ENCODE measurements at regions not wholly inside any gene's neighbourhood (a gene's known extent, or its start where the extent isn't known, plus 50 kb on each side); places are given as distances from the start of the nearest gene placed in this dataset.

DNA sequence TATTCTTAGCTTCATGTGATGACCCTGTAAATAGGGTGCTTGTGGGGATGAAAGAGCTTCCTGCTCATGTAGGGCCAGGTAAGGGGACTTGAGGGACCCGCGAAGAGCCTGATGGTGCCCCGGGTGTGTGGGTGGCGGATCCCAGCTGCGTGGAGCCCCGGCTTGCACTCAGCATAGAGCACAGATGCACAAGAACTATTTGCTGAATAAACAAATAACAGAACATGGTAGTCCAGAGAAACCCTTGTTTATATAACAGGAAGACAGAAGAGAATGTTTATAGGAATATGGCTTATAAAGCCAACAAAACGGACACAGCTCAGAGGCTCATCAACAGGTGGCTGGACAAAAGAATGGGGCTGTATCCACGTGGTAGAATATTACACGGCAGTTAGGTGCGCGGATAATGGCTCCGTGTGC is 106.9 kb upstream of the COL5A1 start:
- peaks cover 7% of the 10 kb centered on the region for H3K9me3 Mint-ChIP-seq
- H3K27ac Mint-ChIP-seq, result no peak overlapping the region
- H3K4me1 Mint-ChIP-seq, result no peaks in the 10 kb centered on the region
- H3K36me3 Mint-ChIP-seq, result no peaks in the 10 kb centered on the region
- H3K27me3 Mint-ChIP-seq, result no peaks in the 10 kb centered on the region
- no peak overlapping the region for H3K4me3 Mint-ChIP-seq

DNA sequence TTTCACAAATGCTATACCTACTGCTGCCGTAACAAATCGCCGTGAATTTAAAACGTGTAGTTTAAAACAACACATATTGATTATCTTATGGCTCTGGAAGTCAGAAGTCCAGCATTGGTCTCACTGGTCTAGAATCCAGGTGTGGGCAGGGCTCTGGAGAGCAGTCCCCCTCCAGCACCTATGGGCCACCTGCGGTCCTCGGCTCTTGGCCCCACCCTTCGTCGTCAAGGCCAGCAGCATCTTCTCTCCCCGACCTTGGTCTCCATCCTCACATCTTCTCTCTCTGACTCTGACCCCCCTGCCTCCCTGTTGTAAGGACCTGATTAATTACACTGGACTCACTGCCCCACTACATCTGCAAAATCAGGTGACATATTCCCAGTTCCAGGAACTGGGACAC is 106.4 kb upstream of the COL5A1 start:
- Mint-ChIP-seq H3K27ac (peak overlapping the region; percentile 3), H3K36me3 (no peaks in the 10 kb centered on the region), H3K9me3 (peaks cover 7% of the 10 kb centered on the region), H3K27me3 (no peaks in the 10 kb centered on the region), H3K4me3 (no peak overlapping the region), H3K4me1 (no peaks in the 10 kb centered on the region)

DNA sequence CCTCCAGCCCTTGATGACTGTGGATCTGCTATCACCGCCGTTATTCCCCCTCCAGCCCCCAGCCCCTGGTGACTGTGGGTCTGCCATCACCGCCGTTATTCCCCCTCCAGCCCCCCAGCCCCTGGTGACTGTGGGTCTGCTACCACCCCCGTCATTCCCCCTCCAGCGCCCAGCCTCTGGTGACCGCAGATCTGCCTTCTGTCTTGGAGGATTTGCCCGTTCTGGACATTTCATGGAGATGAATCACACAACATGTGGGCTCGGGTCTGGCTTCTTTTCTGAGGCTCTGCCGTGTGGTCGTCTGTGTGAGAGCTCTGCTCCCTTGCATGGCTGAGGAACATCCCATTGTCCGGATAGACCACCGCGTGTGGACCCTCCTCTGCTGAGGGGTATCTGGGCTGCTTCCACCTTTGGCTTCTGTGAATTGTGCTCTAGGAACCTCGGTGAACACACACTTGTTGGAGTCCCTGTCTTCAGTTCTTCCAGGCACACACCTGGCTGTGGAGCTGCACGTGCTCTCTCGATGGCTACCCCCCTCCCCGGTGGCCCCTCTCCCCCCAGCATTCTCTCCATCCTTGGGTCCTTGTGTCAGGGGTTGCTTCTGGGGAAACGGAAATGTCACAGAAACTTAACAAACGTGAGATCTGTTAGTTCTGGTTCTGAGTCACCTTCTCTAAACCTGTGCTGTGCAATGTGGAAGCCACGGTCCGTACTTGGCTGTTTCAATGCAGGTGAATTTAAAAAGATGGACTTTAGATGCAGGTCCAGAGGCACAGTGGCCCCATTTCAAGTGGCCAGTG is 105.3 kb upstream of the COL5A1 start:
- Mint-ChIP-seq H3K27ac (no peak overlapping the region), H3K36me3 (no peaks in the 10 kb centered on the region), H3K4me3 (no peak overlapping the region), H3K9me3 (no peaks in the 10 kb centered on the region), H3K4me1 (no peaks in the 10 kb centered on the region), H3K27me3 (no peaks in the 10 kb centered on the region)

DNA sequence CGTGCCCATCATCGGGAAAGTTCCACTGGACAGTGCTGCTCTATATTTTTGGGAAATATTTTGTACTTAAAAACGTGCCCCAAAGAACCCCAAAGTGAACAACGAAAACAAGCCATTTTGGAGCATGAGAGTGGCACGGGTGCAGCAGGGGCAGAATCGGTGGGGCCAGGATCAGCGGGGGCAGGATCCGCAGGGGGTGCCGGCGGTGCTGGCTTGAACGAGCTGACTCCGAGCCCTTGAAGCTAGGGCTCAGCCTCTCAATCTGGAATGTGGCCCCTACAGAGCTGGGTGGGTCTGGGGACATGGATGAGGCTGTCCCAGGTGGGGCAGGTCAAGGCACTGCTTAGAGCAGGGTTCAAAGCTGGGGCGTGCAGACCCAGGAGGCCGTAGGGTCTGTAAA is 104.7 kb upstream of the COL5A1 start:
- Mint-ChIP-seq H3K4me1 (no peaks in the 10 kb centered on the region), H3K27me3 (no peaks in the 10 kb centered on the region), H3K36me3 (no peaks in the 10 kb centered on the region), H3K9me3 (no peaks in the 10 kb centered on the region), H3K27ac (no peak overlapping the region), H3K4me3 (no peak overlapping the region)

DNA sequence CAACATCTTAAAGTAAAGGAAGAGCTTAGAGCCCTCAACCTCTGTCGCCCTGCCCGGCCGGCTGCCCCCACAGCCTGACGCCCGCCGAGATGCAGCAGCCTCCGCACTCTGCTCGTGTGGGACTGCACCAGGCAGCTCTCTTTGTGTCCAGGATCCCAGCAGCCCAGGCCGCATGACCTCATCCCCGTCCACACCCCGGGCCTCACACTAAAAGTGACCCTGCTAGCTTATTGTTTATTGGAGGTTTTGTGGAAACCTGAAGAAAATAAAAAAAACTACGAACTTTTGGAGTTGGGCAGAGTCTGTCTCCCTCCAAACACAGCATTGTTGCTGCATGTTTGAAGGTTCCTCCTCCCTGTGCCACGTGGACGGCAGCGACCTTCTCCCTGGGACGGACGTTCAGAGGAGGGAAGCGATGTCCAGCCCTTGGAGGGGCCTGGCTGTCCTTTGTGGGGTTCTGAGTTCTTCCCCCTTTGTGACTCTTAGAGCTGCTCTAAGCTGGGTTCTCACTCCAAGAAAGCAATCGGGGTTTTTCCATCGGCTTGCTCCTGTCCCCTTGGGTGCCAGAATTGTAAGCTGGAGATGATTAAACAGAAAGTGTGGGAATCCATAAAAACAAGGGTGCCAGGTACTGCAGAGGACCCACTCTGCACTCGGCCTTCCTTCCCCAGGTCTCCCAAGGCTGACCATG is 103.5 kb upstream of the COL5A1 start:
- no peaks in the 10 kb centered on the region for H3K36me3 Mint-ChIP-seq
- H3K9me3 Mint-ChIP-seq, result no peaks in the 10 kb centered on the region
- no peak overlapping the region for H3K4me3 Mint-ChIP-seq
- no peaks in the 10 kb centered on the region for H3K27me3 Mint-ChIP-seq
- no peak overlapping the region for H3K27ac Mint-ChIP-seq
- no peaks in the 10 kb centered on the region for H3K4me1 Mint-ChIP-seq

DNA sequence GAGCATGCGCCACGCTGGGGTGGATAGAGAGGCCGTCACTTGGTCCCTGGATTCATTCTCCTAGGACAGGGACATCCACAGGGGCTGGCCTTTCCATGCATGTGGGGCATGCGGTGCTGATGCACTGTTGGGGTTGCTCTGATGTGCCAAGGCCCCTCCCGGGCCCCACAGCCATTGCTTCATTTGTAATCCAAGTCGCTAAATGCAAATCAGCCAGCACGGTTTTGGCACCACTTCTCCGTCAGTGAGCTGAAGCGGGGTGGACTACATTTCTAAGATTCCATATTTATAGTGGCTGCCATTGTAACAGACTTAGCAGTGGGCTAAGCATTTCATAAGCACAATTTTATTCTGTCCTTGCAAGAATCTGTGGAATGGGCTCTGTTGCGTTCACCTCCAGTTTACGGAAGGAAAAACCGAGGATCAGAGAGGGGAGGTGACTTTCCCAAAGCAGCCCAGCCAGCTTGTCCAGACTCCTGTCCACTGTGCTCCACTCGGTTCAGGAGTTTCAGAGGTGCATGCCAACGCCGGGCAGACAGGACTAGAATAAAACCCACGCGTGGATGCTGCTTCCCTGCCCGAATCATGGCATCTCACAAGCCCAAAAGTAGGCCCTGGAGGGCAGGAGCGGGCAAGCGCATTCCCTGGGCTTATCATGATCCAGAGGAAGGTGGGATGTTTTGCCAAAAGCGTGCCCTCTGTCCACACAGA is 102.6 kb upstream of the COL5A1 start:
- Mint-ChIP-seq H3K27me3 (no peaks in the 10 kb centered on the region), H3K36me3 (no peaks in the 10 kb centered on the region), H3K9me3 (no peaks in the 10 kb centered on the region), H3K27ac (no peak overlapping the region), H3K4me3 (no peak overlapping the region), H3K4me1 (no peaks in the 10 kb centered on the region)

DNA sequence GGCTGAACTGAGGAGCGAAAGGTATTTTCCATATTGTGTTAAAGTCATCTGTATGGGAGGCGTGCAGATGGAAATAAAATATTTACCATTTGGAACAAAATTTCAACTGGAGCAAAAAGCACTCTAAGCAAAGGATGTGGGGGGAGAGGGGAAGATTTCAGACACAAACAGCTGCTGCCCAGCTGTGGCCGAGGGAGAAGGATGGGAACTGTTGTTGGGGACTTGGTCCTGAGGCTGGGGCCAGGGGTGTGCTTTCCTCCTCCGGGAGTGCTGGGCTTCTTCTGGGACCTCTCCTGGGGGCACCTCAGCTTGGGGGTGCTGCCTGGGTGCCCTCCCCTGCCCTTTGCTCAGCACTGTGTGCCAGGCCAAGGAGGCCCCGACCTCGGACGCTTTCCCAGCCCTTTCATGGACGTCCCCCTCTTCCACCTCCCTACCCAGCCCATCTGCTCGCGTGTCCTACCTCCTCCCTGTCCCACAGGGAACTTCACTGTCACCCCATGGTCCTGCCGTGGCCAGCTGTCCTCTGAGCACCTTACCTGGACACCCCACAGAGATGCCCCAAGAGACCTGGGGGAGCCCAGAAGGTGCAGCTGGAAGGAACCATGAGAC is 101.9 kb upstream of the COL5A1 start:
- no peak overlapping the region for H3K4me3 Mint-ChIP-seq
- H3K27ac Mint-ChIP-seq, result no peak overlapping the region
- no peaks in the 10 kb centered on the region for H3K9me3 Mint-ChIP-seq
- H3K27me3 Mint-ChIP-seq, result no peaks in the 10 kb centered on the region
- H3K36me3 Mint-ChIP-seq, result no peaks in the 10 kb centered on the region
- H3K4me1 Mint-ChIP-seq, result no peaks in the 10 kb centered on the region

DNA sequence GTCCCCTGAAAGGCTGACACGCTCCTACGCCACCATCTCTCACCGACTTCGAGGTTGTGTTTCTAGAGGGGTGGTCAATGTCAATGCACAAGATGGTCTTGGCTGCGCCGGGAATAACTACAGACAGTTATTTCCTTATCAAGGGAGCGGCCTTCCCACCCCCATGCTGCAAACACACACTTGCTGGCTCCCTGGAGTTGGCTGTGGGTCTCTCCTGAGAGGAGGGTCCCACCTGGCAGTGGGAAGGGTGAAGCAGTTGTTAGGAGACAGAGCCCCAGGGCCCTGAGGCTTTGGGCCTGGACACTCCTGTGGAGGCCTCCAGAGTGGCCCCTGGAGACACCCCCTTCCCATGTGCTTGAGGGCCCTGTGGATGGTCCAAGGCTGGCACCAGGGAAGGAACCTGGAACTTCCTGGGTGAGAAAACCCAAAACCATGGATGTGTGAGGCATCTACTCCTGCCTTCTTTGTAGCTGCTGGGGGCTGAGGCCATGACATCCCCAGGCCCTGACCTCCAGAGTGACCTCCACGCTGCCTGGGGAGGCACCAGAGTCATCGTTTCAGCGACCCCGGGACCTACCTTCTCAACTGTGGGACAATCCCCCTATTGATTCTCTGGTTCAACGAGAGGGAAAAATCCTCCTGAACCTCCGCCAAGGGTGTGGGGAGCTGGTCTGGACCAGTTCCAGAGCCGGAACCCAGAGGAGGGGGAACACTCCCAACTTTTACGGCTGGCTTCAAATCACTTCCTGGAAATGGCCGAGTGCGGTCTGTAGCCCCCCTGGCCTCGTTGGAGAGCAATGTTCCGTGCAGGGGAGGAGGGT is 101.1 kb upstream of the COL5A1 start:
- no peaks in the 10 kb centered on the region for H3K27me3 Mint-ChIP-seq
- no peak overlapping the region for H3K27ac Mint-ChIP-seq
- H3K4me1 Mint-ChIP-seq, result no peaks in the 10 kb centered on the region
- no peak overlapping the region for H3K4me3 Mint-ChIP-seq
- no peaks in the 10 kb centered on the region for H3K36me3 Mint-ChIP-seq
- H3K9me3 Mint-ChIP-seq, result no peaks in the 10 kb centered on the region

DNA sequence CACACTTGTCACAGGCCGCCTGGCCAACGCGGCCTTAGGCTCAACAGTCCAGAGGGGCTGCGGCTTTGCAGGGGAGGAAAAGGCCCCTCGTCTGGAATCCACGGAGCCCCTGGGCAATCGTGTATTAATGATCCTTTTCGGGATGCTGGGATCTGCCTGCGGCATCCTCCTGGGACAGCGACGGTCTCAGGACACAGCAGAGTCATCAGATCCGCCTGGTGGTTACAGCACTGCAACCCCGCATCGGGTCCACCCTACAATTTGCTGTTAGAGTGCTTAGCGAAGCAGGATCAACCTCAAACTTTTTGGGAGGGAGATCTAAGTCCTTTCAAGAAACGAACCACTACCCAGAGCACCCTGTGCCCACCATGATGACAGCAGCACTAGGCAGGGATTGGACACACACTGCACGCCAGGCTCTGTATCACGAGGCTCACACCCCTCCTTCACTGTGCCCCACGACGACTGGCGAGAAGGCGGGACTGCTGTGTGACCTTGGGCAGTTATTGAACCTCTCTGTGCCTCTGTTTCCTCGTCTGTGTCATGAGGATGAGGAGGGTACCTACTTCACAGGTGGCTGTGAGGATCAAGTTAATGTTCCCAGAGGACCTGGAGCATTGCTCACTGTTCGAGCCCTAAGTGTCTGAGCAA is 100.4 kb upstream of the COL5A1 start:
- H3K9me3 Mint-ChIP-seq, result no peaks in the 10 kb centered on the region
- no peak overlapping the region for H3K27ac Mint-ChIP-seq
- no peak overlapping the region for H3K4me3 Mint-ChIP-seq
- H3K27me3 Mint-ChIP-seq, result no peaks in the 10 kb centered on the region
- no peaks in the 10 kb centered on the region for H3K36me3 Mint-ChIP-seq
- H3K4me1 Mint-ChIP-seq, result no peaks in the 10 kb centered on the region

DNA sequence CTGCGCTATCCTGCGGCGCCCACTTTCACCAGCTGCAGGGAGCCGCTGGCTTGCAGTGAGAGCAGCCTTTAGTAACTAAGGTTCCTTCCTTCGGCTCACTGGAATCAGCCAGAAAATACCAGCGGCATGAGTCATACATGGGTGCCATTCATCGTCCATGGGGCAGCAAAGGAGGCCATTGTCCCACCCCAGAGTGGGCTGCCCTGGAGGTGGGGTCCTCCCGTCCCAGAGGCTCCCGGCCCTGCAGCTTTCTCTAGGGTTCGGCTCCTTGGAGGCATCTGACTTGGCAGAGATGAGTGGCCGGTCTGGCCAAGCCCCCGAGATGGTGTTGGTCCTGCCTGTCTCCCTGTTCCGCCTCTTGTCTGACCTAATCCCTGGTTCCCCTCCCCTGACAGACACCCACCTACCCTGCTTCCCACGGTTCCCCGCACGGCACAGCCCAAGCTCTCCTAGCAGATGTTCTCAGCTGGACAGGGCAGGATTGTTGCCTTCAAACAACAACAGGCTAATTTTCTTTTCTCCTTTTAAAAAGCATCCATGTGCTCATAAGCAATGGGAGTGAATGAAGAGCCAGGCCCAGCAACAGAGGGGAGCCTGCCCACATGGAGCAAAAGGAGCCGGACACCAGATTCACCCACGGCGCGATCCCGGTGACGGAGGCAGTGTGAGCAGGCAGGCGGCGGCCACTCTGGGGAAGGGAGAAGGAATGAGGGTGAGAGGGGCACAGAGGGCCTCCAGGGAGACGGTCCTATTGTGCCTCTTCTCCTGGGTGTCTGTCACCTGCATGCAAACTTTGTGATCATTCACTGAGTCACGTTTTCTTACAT is 97.0 kb upstream of the COL5A1 start:
- Mint-ChIP-seq H3K27me3 (no peaks in the 10 kb centered on the region), H3K4me1 (no peaks in the 10 kb centered on the region), H3K9me3 (no peaks in the 10 kb centered on the region), H3K4me3 (no peak overlapping the region), H3K36me3 (no peaks in the 10 kb centered on the region), H3K27ac (no peak overlapping the region)

DNA sequence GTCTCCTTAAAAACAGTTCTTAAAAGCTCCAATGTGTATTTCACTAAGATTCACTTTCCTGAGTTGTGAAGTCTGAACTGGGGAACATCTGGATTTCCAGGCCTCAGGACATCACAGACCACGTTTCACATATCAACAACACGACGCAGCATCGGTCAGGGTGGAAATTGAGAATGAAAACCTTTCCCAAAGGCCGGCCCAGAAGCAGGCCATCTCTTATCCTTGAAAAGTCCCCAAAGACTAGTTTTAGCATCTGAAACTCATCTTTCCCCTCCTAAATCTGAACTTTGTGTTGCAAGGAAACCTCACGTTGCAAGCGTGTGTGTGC is 96.4 kb upstream of the COL5A1 start:
- H3K36me3 Mint-ChIP-seq, result no peaks in the 10 kb centered on the region
- H3K27me3 Mint-ChIP-seq, result no peaks in the 10 kb centered on the region
- H3K4me1 Mint-ChIP-seq, result no peaks in the 10 kb centered on the region
- no peaks in the 10 kb centered on the region for H3K9me3 Mint-ChIP-seq
- no peak overlapping the region for H3K27ac Mint-ChIP-seq
- no peak overlapping the region for H3K4me3 Mint-ChIP-seq

DNA sequence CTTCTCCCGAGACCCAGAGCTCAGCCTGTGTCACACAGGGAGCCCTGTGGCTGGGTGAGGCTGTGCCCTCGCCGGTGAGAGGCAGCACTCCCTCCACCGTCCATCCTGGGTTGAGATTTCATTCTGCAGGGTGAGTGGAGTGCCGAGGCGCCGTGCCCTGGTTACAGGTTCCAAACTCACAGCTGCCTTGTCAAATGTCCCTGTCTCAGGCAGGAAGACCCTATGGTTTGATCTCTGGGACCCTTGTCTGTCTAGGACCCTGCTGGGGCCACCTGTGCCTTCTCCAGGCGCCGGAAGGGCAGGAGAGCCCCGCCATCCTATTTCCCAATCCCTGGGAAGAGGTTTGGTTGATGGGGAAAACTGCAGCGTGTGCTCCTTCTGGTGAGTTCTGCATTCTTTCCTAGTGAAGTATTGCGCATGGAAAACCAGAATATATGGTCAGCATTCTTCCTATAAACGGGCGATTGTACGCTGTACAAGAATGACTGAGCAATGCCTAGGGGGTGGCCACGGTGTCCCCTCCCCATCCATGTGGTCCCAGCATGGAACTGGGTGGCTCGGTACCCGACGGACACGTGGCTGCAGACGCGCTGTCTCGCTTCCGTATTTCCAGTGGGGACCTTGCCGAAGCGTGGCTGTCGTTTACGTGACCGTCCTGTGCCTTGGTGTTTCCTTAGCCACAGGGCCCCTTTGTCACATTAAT is 95.9 kb upstream of the COL5A1 start:
- Mint-ChIP-seq H3K27ac (no peak overlapping the region), H3K4me3 (no peak overlapping the region), H3K4me1 (no peaks in the 10 kb centered on the region), H3K27me3 (peaks cover 4% of the 10 kb centered on the region), H3K36me3 (no peaks in the 10 kb centered on the region), H3K9me3 (no peaks in the 10 kb centered on the region)

DNA sequence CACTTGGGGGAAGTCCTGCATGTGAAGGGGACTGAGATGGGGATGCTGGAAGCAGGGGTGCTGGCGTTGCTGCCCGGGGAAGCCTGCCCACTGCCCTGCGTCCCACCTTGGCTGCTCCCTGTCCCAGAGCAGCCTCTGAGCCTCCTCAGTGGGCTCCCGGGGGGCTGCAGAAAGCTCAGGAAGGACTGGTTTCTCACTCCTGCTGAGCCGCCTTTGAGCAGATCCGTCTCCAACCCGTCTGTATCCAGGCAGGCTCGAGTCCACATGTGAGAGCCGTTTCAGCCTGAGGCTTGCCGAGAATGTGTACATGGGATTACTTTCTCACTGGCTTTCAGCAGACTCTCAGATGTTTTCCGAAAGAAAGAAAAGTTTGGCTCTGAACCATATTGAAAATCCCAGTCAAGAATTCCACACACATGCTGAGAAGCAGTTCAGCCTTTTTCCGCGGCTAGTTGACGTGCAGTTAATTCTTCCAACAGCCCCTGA is 95.3 kb upstream of the COL5A1 start:
- no peak overlapping the region for H3K27ac Mint-ChIP-seq
- no peak overlapping the region for H3K4me3 Mint-ChIP-seq
- H3K36me3 Mint-ChIP-seq, result no peaks in the 10 kb centered on the region
- H3K27me3 Mint-ChIP-seq, result peaks cover 4% of the 10 kb centered on the region
- H3K4me1 Mint-ChIP-seq, result no peaks in the 10 kb centered on the region
- H3K9me3 Mint-ChIP-seq, result no peaks in the 10 kb centered on the region

DNA sequence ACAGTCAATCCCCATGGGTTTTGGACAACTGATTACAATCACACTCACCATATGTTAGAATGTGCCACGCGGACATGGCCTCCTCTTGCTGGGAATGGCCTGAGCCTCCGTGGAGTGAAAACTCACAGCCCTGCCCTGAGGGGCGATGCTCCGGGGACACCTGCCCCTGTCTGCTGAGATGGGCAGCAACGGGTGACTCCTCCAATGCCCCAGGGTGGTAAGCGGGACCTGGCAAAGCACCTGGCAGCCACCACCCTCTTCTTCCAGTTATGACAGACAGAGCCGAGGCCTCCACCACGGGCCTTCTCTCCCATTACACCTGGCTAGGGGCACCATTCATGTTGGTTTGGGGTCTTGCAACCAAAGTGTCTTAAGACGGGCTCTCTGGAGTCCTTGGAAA is 94.9 kb upstream of the COL5A1 start:
- Mint-ChIP-seq H3K4me1 (no peaks in the 10 kb centered on the region), H3K9me3 (no peaks in the 10 kb centered on the region), H3K27ac (no peak overlapping the region), H3K27me3 (peaks cover 4% of the 10 kb centered on the region), H3K4me3 (no peak overlapping the region), H3K36me3 (no peaks in the 10 kb centered on the region)
